Pancreas (tissue), 10 donors: ENCODE measurements at regions not wholly inside any gene's neighbourhood (a gene's known extent, or its start where the extent isn't known, plus 50 kb on each side); places are given as distances from the start of the nearest gene placed in this dataset.

Source experiments
- ATAC-seq, 4 donors: fragments of 200-7000 bp; cut with Tn5 transposase; one replicate each; pipeline versions ENCODE4 v1.8.0 to v1.9.1; 2020; ENCODE audit warnings: mild to moderate bottlenecking in 4 of 4, moderate library complexity in 4 of 4
- DNase-seq, 6 donors: peaks; one replicate each; pipeline ENCODE4 v3.0.0-alpha.2; 2020
- FAIRE-seq: peaks from 2 replicates; lab custom pipeline; 2012; peaks lifted over from hg19 to GRCh38; lab: Jason Lieb, UNC
- H3K27ac ChIP-seq, 4 donors: fragments of 200-600 bp; sonication (generic); 1 replicate in 3 of 4; 2 replicates in 1 of 4; pipeline versions ENCODE4 v1.5.0 to v1.8.0; 2020
- H3K27me3 ChIP-seq, 4 donors: fragments of 200-600 bp; one replicate each; pipeline ENCODE4 v1.8.0; 2021
- H3K36me3 ChIP-seq, 3 donors: fragments of 200-600 bp; sonication (generic) in 1 of 3; one replicate each; pipeline versions ENCODE4 v1.5.0 to v1.8.0; 2020 to 2021
- H3K4me1 ChIP-seq, 3 donors: fragments of 200-600 bp; one replicate each; pipeline ENCODE4 v1.8.0; 2021
- H3K4me3 ChIP-seq, 4 donors: fragments of 200-600 bp; sonication (generic) in 2 of 4; one replicate each; pipeline versions ENCODE4 v1.5.0 to v1.8.0; 2020 to 2021
- H3K9me3 ChIP-seq, 4 donors: fragments of 200-600 bp; one replicate each; pipeline ENCODE4 v1.8.0; 2021
- WGBS, 2 donors: extraction: QIAGEN DNeasy Blood & Tissue Kit; methylation state at CpG; one replicate each; pipeline ENCODE4 v1.1.7; 2013; 5-methylcytosine and 5-hydroxymethylcytosine counted together
- intact Hi-C, 3 donors: fragments of 100-400 bp; cut with DNase I; formaldehyde crosslinking; loops; one replicate each; pipeline versions ENCODE4 v1.11.1 to v1.14.2; 2022
- TF ChIP-seq, protein P1 (sequence below), 4 donors: fragments of 200-600 bp; sonication (generic) in 3 of 4; IDR thresholded peaks; one replicate each; pipeline versions ENCODE4 v1.5.0 to v1.8.0; 2021; ENCODE audit warnings: antibody characterized with exemption in 4 of 4
- donor health status: healthy with polysubstance abuse.
- donor health status: DM: no; HTN: no; CAD: no; lungs with moderate emphysema.
- donor health status: DM: no; HTN: no; CAD: no.
- donor health status: control.
- donor health status: control.
- donor health status: Bipolar disorder and iron deficiency.
- donor health status: DM: yes; HTN: yes; CAD: no.
- donor health status: DM: no; HTN: no; CAD: no.
- donor health status: DM: no; HTN: no; CAD: no.
- donor health status: DM: yes; HTN: yes; CAD: no.

DNA sequence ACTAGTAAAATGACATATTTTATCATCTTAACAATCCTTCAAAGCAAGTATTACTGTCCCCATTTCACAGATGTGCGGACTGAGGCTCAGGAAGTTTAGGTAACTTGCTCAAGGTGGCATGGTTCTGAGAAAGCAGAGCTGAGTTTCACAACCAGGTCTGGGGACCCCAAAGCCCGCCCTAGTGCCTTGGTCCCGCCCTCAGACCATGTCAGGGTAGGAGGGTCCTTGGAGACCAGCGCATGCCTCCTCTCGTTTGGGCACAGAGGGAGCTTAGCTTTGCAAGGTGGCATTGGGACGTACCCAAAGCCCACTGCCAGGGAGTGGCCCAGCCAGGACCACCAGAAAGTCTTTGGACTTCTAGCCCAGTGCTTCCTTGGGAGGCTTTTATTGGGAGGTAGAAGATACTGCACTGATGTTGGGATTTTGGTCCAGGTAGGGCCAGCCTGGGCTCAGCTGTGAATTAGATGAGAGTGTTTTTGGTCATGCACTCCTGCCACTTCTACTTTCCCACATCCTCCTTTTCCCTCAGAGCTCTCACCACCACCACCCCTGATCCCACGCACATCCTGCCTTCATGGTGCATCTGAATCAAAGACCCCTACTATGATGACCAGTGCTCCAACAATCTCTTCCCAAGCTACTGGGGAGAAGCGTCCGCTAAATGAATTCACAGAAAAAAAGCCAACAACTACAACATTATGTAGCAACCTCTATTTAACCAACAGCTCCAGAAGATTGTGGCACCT is 307.9 kb downstream of the TLE3 start:
- no peak overlapping the region for H3K4me3 ChIP-seq
- H3K4me1 ChIP-seq, result no peaks in the 10 kb centered on the region
- no peak overlapping the region for H3K27ac ChIP-seq
- intact Hi-C loops, result no loop called here
- WGBS, 2 donors, result 83 to 93% methylated on average over 9 of the region's 9 CpGs
- no peaks in the 10 kb centered on the region for H3K9me3 ChIP-seq
- H3K36me3 ChIP-seq, result no peaks in the 10 kb centered on the region
- ATAC-seq (no peak), DNase-seq (no peak), FAIRE-seq (no peak)
- H3K27me3 ChIP-seq, result no peaks in the 10 kb centered on the region
- TF ChIP-seq, protein P1, sequence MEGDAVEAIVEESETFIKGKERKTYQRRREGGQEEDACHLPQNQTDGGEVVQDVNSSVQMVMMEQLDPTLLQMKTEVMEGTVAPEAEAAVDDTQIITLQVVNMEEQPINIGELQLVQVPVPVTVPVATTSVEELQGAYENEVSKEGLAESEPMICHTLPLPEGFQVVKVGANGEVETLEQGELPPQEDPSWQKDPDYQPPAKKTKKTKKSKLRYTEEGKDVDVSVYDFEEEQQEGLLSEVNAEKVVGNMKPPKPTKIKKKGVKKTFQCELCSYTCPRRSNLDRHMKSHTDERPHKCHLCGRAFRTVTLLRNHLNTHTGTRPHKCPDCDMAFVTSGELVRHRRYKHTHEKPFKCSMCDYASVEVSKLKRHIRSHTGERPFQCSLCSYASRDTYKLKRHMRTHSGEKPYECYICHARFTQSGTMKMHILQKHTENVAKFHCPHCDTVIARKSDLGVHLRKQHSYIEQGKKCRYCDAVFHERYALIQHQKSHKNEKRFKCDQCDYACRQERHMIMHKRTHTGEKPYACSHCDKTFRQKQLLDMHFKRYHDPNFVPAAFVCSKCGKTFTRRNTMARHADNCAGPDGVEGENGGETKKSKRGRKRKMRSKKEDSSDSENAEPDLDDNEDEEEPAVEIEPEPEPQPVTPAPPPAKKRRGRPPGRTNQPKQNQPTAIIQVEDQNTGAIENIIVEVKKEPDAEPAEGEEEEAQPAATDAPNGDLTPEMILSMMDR (IDR thresholded peaks at IDR 0.05), result no peak

DNA sequence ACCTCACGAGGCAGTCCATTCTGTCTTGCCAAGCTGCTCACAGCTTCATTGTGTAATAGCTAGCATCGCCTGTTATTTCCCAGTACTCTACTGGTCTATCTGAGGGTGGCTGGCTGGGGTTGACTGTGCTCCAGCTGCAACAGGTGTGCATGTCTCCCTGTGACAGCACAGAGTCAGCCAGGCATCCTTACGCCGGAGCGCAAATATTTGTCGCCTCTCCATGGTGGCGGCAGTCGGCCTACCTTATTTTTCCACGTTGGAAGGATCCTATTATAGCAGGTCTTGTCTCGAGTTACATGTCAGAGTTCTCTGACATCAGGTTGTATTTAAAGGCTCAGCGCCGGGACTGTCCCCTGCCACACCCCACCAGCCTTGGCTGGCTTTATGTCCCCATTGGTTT is 307.1 kb downstream of the TLE3 start:
- H3K4me3 ChIP-seq, result no peak overlapping the region
- H3K4me1 ChIP-seq, result peaks cover 0 to 4% (median 0%) of the 10 kb centered on the region in 3 donors
- no peak for FAIRE-seq
- intact Hi-C loops, result no loop called here
- no peak overlapping the region for H3K27ac ChIP-seq
- no peaks in the 10 kb centered on the region for H3K27me3 ChIP-seq
- H3K36me3 ChIP-seq, result no peaks in the 10 kb centered on the region
- TF ChIP-seq, protein P1 (IDR thresholded peaks at IDR 0.05), result no peak
- ATAC-seq, result no peak
- WGBS, 2 donors, result 89% methylated on average over 12 of the region's 12 CpGs
- H3K9me3 ChIP-seq, result no peaks in the 10 kb centered on the region
- DNase-seq, result no peak

DNA sequence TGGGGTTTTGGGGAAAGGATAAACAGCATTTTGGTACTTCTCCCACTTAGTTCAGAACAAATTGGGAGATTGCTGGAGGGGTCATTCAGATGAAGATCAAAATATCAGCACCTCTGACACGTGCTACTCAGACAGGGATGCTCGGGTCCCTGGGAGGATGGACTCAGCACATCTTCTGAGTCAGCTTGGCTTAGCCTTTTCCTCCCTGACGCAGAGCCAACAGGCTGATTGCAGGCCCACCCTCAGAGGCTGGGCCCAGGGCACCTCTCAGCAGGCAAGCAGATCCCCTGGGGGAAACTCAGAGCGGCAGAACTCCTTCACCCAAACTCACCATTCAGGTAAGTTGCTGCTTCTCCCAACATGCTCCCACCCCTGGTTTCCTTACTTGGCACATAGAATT is 304.9 kb downstream of the TLE3 start:
- H3K27me3 ChIP-seq, result no peaks in the 10 kb centered on the region
- H3K4me3 ChIP-seq, result no peak overlapping the region
- ATAC-seq, result no peak
- FAIRE-seq, result no peak
- DNase-seq, result no peak
- TF ChIP-seq, protein P1 (IDR thresholded peaks at IDR 0.05), result no peak
- no peak overlapping the region for H3K27ac ChIP-seq
- H3K4me1 ChIP-seq, result peaks cover 0 to 7% (median 0%) of the 10 kb centered on the region in 3 donors
- H3K9me3 ChIP-seq, result no peaks in the 10 kb centered on the region
- intact Hi-C loops, result no loop called here
- no peaks in the 10 kb centered on the region for H3K36me3 ChIP-seq
- WGBS, 2 donors, result 89 to 94% methylated on average over 4 of the region's 4 CpGs

DNA sequence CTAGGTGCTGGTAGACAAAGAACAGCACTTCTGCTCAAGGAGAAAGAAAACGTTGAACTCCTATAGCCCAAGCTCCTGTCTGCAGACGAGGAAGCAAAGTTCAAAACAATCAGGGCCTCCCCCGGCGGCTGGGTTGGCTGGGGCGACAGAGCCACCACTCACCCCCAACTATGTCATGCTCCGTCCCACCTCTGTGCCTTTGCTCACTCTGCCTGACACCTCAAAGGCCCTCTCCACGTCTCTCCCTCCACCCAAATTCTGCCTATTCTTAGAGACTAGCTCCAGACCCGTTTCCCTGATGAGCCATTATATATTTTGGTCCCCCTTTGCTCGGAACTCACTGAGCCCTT is 304.3 kb downstream of the TLE3 start:
- DNase-seq (no peak), FAIRE-seq (no peak), ATAC-seq (no peak)
- Histone ChIP-seq H3K36me3 (no peaks in the 10 kb centered on the region), H3K9me3 (no peaks in the 10 kb centered on the region), H3K4me1 (peaks cover 0 to 7% (median 0%) of the 10 kb centered on the region in 3 donors), H3K4me3 (no peak overlapping the region), H3K27ac (no peak overlapping the region), H3K27me3 (no peaks in the 10 kb centered on the region)
- 83 to 87% methylated on average over 9 of the region's 9 CpGs for WGBS, 2 donors
- intact Hi-C loops, result no loop called here
- TF ChIP-seq, protein P1 (IDR thresholded peaks at IDR 0.05), result no peak

DNA sequence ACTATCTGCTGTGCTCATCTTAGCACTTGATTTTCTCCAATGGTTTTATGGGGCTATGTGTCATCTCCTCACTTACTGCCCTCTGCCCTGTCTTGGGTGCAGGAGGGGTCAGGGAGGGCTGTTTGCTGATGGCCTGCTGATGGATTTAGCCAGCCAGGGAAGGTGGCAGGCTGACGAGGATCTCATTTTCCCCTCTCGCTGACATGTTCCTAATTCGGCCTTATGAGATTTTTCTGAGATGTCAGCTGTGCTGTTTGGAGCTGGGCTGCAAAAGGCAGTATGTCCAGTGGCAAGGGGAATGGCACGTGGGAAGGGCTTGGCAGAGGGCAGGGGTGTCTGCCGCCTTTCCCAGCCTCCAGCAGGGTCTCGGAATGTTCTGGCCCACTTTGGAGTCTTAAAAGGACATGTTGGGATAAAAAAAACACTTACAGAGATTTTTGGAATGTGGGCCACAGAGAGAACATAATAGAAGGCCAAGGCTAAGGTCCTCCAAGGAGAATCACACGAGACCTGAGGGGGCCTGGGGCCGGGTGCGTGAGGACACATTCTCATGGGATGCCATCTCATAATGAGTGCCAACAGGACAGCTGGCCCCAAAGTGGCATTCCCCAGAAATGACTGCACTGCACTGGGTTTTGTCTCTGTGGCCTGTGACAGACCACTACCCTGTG is 303.8 kb downstream of the TLE3 start:
- H3K27ac ChIP-seq, result peak overlapping the region; percentile 63 to 73 (median 69)
- no peak for DNase-seq
- ATAC-seq, result no peak
- H3K4me1 ChIP-seq, result peaks cover 0 to 7% (median 0%) of the 10 kb centered on the region in 3 donors
- intact Hi-C loops, result no loop called here
- FAIRE-seq, result no peak
- no peaks in the 10 kb centered on the region for H3K36me3 ChIP-seq
- H3K4me3 ChIP-seq, result no peak overlapping the region
- H3K27me3 ChIP-seq, result no peaks in the 10 kb centered on the region
- WGBS, 2 donors, result 66 to 69% methylated on average over 9 of the region's 9 CpGs
- TF ChIP-seq, protein P1 (IDR thresholded peaks at IDR 0.05), result no peak
- H3K9me3 ChIP-seq, result no peaks in the 10 kb centered on the region
